Adrenal gland (tissue), 9 donors: ENCODE measurements at regions not wholly inside any gene's neighbourhood (a gene's known extent, or its start where the extent isn't known, plus 50 kb on each side); places are given as distances from the start of the nearest gene placed in this dataset.

Source experiments
- DNase-seq, 7 donors: peaks; one replicate each; pipeline ENCODE4 v3.0.0-alpha.2; 2019 to 2020
- H3K27ac ChIP-seq, 5 donors: fragments of 200-600 bp; sonication (generic) in 4 of 5; 1 replicate in 3 of 5; 2 replicates in 2 of 5; pipeline versions ENCODE4 v1.5.1 to v1.8.0; 2016 to 2020; ENCODE audit warnings: mild to moderate bottlenecking in 1 of 5
- H3K27me3 ChIP-seq: fragments of 200-600 bp; 2 replicates; pipeline ENCODE4 v1.8.0; 2021
- H3K36me3 ChIP-seq, 2 donors: fragments of 200-600 bp; replicated peaks in 1 of 2; 1 replicate in 1 of 2; 2 replicates in 1 of 2; pipeline versions ENCODE4 v1.5.1 to v1.8.0; 2018 to 2022
- H3K4me1 ChIP-seq, 2 donors: fragments of 200-600 bp; replicated peaks in 1 of 2; 1 replicate in 1 of 2; 2 replicates in 1 of 2; pipeline versions ENCODE4 v1.5.1 to v1.8.0; 2018 to 2021
- H3K4me3 ChIP-seq, 4 donors: fragments of 200-600 bp; sonication (generic) in 3 of 4; one replicate each; pipeline ENCODE4 v1.5.1; 2016 to 2018
- H3K9me3 ChIP-seq, 3 donors: fragments of 200-600 bp; sonication (generic) in 1 of 3; replicated peaks in 1 of 3; 1 replicate in 2 of 3; 2 replicates in 1 of 3; pipeline versions ENCODE4 v1.5.1 to v1.8.0; 2016 to 2021
- CTCF ChIP-seq, 6 experiments: fragments of 450-650 bp in 4 of 6; fragments of 200-600 bp in 2 of 6; sonication (generic) in 1 of 6; IDR thresholded peaks; 1 replicate in 5 of 6; 2 replicates in 1 of 6; pipeline versions ENCODE4 v1.5.1 to v1.8.0; 2016 to 2021; ENCODE audit warnings: antibody characterized with exemption in 6 of 6, mild to moderate bottlenecking in 2 of 6, moderate library complexity in 1 of 6
- POLR2A ChIP-seq, 2 donors: fragments of 450-650 bp; IDR thresholded peaks; one replicate each; pipeline ENCODE4 v1.6.1; 2017; ENCODE audit warnings: antibody characterized with exemption in 2 of 2, mild to moderate bottlenecking in 2 of 2, moderate library complexity in 1 of 2
- whole genome bisulfite sequencing, 4 donors: extraction: QIAGEN DNeasy Blood & Tissue Kit in 2 of 4; methylation state at CpG; one replicate each; pipeline versions ENCODE4 v1.1.5 to v1.1.7; 2013 to 2017; 5-methylcytosine and 5-hydroxymethylcytosine counted together
- intact Hi-C, 2 donors: fragments of 100-400 bp; cut with DNase I; formaldehyde crosslinking; loops; one replicate each; pipeline versions ENCODE4 v1.14.1 to v1.15.0; 2022 to 2023
- donor health status: healthy with polysubstance abuse.
- donor health status: Bipolar disorder and iron deficiency.
- donor health status: DM: yes; HTN: yes; CAD: no.
- donor health status: DM: no; HTN: no; CAD: no.
- donor health status: DM: no; HTN: no; CAD: no.

- no peaks in the 10 kb centered on the region for H3K27me3 ChIP-seq
- H3K4me3 ChIP-seq, result no peak overlapping the region
- intact Hi-C loops, result no loop called here
- H3K36me3 ChIP-seq, result no peaks in the 10 kb centered on the region
- no peak for TF ChIP-seq CTCF (IDR thresholded peaks at IDR 0.05)
- 52 to 68% (median 65%) methylated on average over 2 of the region's 2 CpGs for WGBS, 4 donors
- H3K4me1 ChIP-seq, result no peaks in the 10 kb centered on the region
- H3K27ac ChIP-seq, result no peak overlapping the region
- H3K9me3 ChIP-seq, result no peaks in the 10 kb centered on the region
- no peak for DNase-seq
Measured at GRCh38 chr15:101544613-101544945, 55.1 kb upstream of the PCSK6 start.

- no peak for DNase-seq
- intact Hi-C loops, result no loop called here
Measured at GRCh38 chr15:101543926-101544612, 54.6 kb upstream of the PCSK6 start.

GRCh38 chr15:101543431-101543830, 53.9 kb upstream of the PCSK6 start:
- intact Hi-C loops, result no loop called here
- Histone ChIP-seq H3K27ac (no peak overlapping the region), H3K4me3 (no peak overlapping the region), H3K9me3 (no peaks in the 10 kb centered on the region), H3K36me3 (no peaks in the 10 kb centered on the region), H3K4me1 (no peaks in the 10 kb centered on the region), H3K27me3 (no peaks in the 10 kb centered on the region)
- DNase-seq, result no peak
- TF ChIP-seq CTCF (IDR thresholded peaks at IDR 0.05), result no peak
- TF ChIP-seq POLR2A (IDR thresholded peaks at IDR 0.05), result no peak
- 82 to 86% (median 83%) methylated on average over 10 to 12 of the region's 12 CpGs for WGBS, 4 donors

More at GRCh38 chr15:101543926-101544612, 54.6 kb upstream of the PCSK6 start:
- no peak for TF ChIP-seq CTCF (IDR thresholded peaks at IDR 0.05)
- TF ChIP-seq POLR2A (IDR thresholded peaks at IDR 0.05), result no peak
- Histone ChIP-seq H3K4me3 (no peak overlapping the region), H3K27me3 (no peaks in the 10 kb centered on the region), H3K36me3 (no peaks in the 10 kb centered on the region), H3K4me1 (no peaks in the 10 kb centered on the region), H3K27ac (no peak overlapping the region), H3K9me3 (no peaks in the 10 kb centered on the region)
- 70 to 74% (median 72%) methylated on average over 14 to 22 of the region's 22 CpGs for WGBS, 4 donors

GRCh38 chr15:101543026-101543390, 53.5 kb upstream of the PCSK6 start:
- TF ChIP-seq CTCF (IDR thresholded peaks at IDR 0.05) (no peak), POLR2A (IDR thresholded peaks at IDR 0.05) (no peak)
- Histone ChIP-seq H3K27ac (no peak overlapping the region), H3K9me3 (no peaks in the 10 kb centered on the region), H3K27me3 (no peaks in the 10 kb centered on the region), H3K4me3 (no peak overlapping the region), H3K4me1 (no peaks in the 10 kb centered on the region), H3K36me3 (no peaks in the 10 kb centered on the region)
- intact Hi-C loops, result no loop called here
- 85 to 93% (median 89%) methylated on average over 3 to 7 of the region's 7 CpGs; no CpG with 5 or more reads in 1 of the 4 donors for WGBS, 4 donors
- no peak for DNase-seq
